Endothelial cell of umbilical vein (primary cell): ENCODE measurements at regions not wholly inside any gene's neighbourhood (a gene's known extent, or its start where the extent isn't known, plus 50 kb on each side); places are given as distances from the start of the nearest gene placed in this dataset.

Source experiments
- BruUV-seq: library from RNA; stranded (reverse); fragments of 400-500 nt; replicated peaks from 2 replicates; lab custom pipeline; 2021; lab: Mats Ljungman, UMichigan
- CTCF ChIA-PET: fragments of 300-600, 350-600 bp; sonication (Branson Sonifier 250); formaldehyde crosslinking; loops from one replicate; lab custom pipeline; 2021; ENCODE audit warnings: antibody characterized with exemption, inconsistent platforms; lab: Charles Lee
- POLR2A ChIA-PET: fragments of 300-600, 350-600 bp; sonication (Branson Sonifier 250); formaldehyde crosslinking; loops from one replicate; lab custom pipeline; 2021; ENCODE audit warnings: antibody characterized with exemption, inconsistent platforms; lab: Charles Lee
- DNase-seq: peaks from one replicate; pipeline ENCODE4 v3.0.0-alpha.2; 2011; ENCODE audit warnings: low read depth, low spot score
- FAIRE-seq: peaks from 2 replicates; lab custom pipeline; 2011; peaks lifted over from hg19 to GRCh38; lab: Jason Lieb, UNC
- H2AFZ ChIP-seq: 2 replicates; pipeline ENCODE4 v1.6.0; 2012; ENCODE audit warnings: low read depth, low read length, control low read depth, inconsistent platforms
- H3K27ac ChIP-seq: 2 replicates; pipeline ENCODE4 v1.5.1; 2011; ENCODE audit warnings: low read depth, mild to moderate bottlenecking, control low read depth, low read length, moderate library complexity; ENCODE audit not compliant: insufficient read depth
- H3K27me3 ChIP-seq, 2 experiments: 2 replicates each; pipeline versions ENCODE4 v1.6.0 to v1.6.1; 2011; ENCODE audit warnings: low read length in 2 of 2, mixed read lengths in 1 of 2; ENCODE audit not compliant: control insufficient read depth in 2 of 2, insufficient read depth in 2 of 2
- H3K36me3 ChIP-seq, 2 experiments: 2 replicates in 1 of 2; 3 replicates in 1 of 2; pipeline ENCODE4 v1.5.1; 2011; ENCODE audit warnings: low read length in 2 of 2, mild to moderate bottlenecking in 1 of 2, moderate library complexity in 1 of 2; ENCODE audit not compliant: control insufficient read depth in 2 of 2, insufficient read depth in 2 of 2; ENCODE audit errors: extremely low read depth in 1 of 2
- H3K4me1 ChIP-seq: 3 replicates; pipeline ENCODE4 v1.5.1; 2011; ENCODE audit warnings: mild to moderate bottlenecking, low read length; ENCODE audit not compliant: control insufficient read depth, insufficient read depth; ENCODE audit errors: extremely low read depth
- H3K4me2 ChIP-seq: 2 replicates; pipeline ENCODE4 v1.6.1; 2011; ENCODE audit warnings: low read length, control low read depth, mixed read lengths; ENCODE audit not compliant: insufficient read depth
- H3K4me3 ChIP-seq, 3 experiments: fragments of 200-600 bp in 1 of 3; sonication (generic), shearing (Covaris generic) in 1 of 3; replicated peaks in 1 of 3; 2 replicates each; pipeline ENCODE4 v1.5.1; 2011 to 2016; ENCODE audit warnings: control low read depth in 3 of 3, low read length in 3 of 3, mild to moderate bottlenecking in 2 of 3, inconsistent platforms in 1 of 3, low read depth in 1 of 3, moderate library complexity in 1 of 3; ENCODE audit not compliant: insufficient read depth in 1 of 3
- H3K79me2 ChIP-seq: 2 replicates; pipeline ENCODE4 v1.6.0; 2012; ENCODE audit warnings: low read length, inconsistent platforms; ENCODE audit not compliant: control insufficient read depth, insufficient read depth
- H3K9ac ChIP-seq: replicated peaks from 2 replicates; pipeline ENCODE3; 2011; ENCODE audit warnings: low read length, control low read depth; ENCODE audit not compliant: insufficient read depth; ENCODE audit errors: extremely low read depth
- H3K9me1 ChIP-seq: replicated peaks from 3 replicates; pipeline ENCODE4 v1.6.0; 2011; ENCODE audit warnings: mild to moderate bottlenecking, low read length; ENCODE audit not compliant: control insufficient read depth, insufficient read depth; ENCODE audit errors: extremely low read depth
- H3K9me3 ChIP-seq: replicated peaks from 2 replicates; pipeline ENCODE4 v1.5.1; 2012; ENCODE audit warnings: low read length, inconsistent platforms; ENCODE audit not compliant: control insufficient read depth, insufficient read depth
- H4K20me1 ChIP-seq: replicated peaks from 2 replicates; pipeline ENCODE3; 2011; ENCODE audit warnings: mild to moderate bottlenecking, low read length; ENCODE audit not compliant: control insufficient read depth, insufficient read depth; ENCODE audit errors: extremely low read depth
- EZH2 ChIP-seq: IDR thresholded peaks from 2 replicates; pipeline ENCODE4 v1.6.1; 2012; ENCODE audit warnings: borderline replicate concordance, low read depth, mild to moderate bottlenecking, moderate library complexity, low read length, inconsistent platforms; ENCODE audit not compliant: severe bottlenecking
- FOS ChIP-seq: IDR thresholded peaks from 2 replicates; pipeline ENCODE4 v1.6.1; 2011; ENCODE audit warnings: mild to moderate bottlenecking, low read length, moderate library complexity, borderline replicate concordance; ENCODE audit not compliant: insufficient read depth
- GATA2 ChIP-seq: IDR thresholded peaks from 2 replicates; pipeline ENCODE4 v1.7.0; 2011; ENCODE audit warnings: low read depth, mild to moderate bottlenecking, moderate library complexity, mixed read lengths, low read length; ENCODE audit not compliant: insufficient read length, insufficient read depth
- JUN ChIP-seq: IDR thresholded peaks from 2 replicates; pipeline ENCODE4 v1.6.1; 2011; ENCODE audit warnings: borderline replicate concordance, low read depth; ENCODE audit not compliant: insufficient read length, insufficient read depth
- MYC ChIP-seq: IDR thresholded peaks from one replicate; pipeline ENCODE4 v1.6.1; 2011; ENCODE audit warnings: mild to moderate bottlenecking, low read depth, low read length
- POLR2A ChIP-seq: IDR thresholded peaks from 2 replicates; pipeline ENCODE4 v1.6.1; 2012; ENCODE audit warnings: low read depth, mild to moderate bottlenecking, control low read depth, low read length
- POLR2AphosphoS5 ChIP-seq: IDR thresholded peaks from 2 replicates; pipeline ENCODE4 v1.6.1; 2012; ENCODE audit warnings: low read depth, mild to moderate bottlenecking, control low read depth, low read length, moderate library complexity; ENCODE audit not compliant: insufficient read depth
- dilution Hi-C: fragments of 300-500 bp; cut with MboI; formaldehyde crosslinking; loops from one replicate; pipeline ENCODE4 v1.15.0; 2019; ENCODE audit warnings: low sequenced_read_pairs; ENCODE audit not compliant: extremely low pct_ligation_motif_present
- intact Hi-C: fragments of 100-400 bp; cut with micrococcal nuclease; formaldehyde crosslinking; loops from one replicate; pipeline ENCODE4 v1.10.0; 2022
- TF ChIP-seq, protein P1 (sequence below), 2 donors: IDR thresholded peaks; 1 replicate in 1 of 2; 2 replicates in 1 of 2; pipeline ENCODE4 v1.5.1; 2011; ENCODE audit warnings: low read length in 2 of 2, mild to moderate bottlenecking in 2 of 2, moderate library complexity in 2 of 2, control low read depth in 1 of 2, inconsistent platforms in 1 of 2, low read depth in 1 of 2; ENCODE audit not compliant: insufficient read depth in 1 of 2; ENCODE audit errors: extremely low read depth in 1 of 2
- TF ChIP-seq, protein P2 (sequence below): IDR thresholded peaks from 2 replicates; pipeline ENCODE4 v1.6.1; 2011; ENCODE audit not compliant: insufficient read depth, insufficient read length

DNA sequence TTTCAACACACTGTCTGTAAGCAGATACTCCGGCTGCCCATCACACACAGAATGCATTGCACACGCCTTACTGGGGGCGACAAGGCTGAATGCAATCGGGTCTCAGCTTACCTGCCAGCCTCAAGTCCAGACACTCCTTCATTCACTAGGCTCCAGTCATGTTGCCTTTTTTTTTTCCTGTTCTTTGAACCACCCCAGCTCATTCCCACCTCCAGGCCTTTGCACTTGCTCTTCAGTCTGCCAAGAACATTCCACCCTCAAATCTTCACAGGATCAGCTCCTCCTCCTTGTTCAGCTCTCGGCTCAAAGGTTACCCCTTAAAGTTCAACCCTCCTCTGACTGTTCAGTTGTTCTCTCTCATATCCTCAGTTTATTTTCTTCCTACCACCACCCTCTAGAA lies 181.9 kb upstream of the ESRRG start:
- no peak overlapping the region for H3K27ac ChIP-seq
- CTCF ChIA-PET: no interaction called here
- intact Hi-C loops (no loop called here), dilution Hi-C loops (no loop called here)
- no peaks in the 10 kb centered on the region for H3K27me3 ChIP-seq
- no peaks in the 10 kb centered on the region for H4K20me1 ChIP-seq
- H3K9me1 ChIP-seq: no peaks in the 10 kb centered on the region
- TF ChIP-seq FOS (no peak), JUN (no peak), EZH2 (no peak), MYC (no peak), POLR2A (no peak), POLR2AphosphoS5 (no peak), GATA2 (no peak)
- TF ChIP-seq, protein P1, sequence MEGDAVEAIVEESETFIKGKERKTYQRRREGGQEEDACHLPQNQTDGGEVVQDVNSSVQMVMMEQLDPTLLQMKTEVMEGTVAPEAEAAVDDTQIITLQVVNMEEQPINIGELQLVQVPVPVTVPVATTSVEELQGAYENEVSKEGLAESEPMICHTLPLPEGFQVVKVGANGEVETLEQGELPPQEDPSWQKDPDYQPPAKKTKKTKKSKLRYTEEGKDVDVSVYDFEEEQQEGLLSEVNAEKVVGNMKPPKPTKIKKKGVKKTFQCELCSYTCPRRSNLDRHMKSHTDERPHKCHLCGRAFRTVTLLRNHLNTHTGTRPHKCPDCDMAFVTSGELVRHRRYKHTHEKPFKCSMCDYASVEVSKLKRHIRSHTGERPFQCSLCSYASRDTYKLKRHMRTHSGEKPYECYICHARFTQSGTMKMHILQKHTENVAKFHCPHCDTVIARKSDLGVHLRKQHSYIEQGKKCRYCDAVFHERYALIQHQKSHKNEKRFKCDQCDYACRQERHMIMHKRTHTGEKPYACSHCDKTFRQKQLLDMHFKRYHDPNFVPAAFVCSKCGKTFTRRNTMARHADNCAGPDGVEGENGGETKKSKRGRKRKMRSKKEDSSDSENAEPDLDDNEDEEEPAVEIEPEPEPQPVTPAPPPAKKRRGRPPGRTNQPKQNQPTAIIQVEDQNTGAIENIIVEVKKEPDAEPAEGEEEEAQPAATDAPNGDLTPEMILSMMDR (IDR thresholded peaks at IDR 0.05; ENCODE audit: extremely low read depth in 1 of 2, insufficient read depth in 1 of 2, low read depth in 1 of 2, low read length in 2 of 2): no peak
- TF ChIP-seq, protein P2, sequence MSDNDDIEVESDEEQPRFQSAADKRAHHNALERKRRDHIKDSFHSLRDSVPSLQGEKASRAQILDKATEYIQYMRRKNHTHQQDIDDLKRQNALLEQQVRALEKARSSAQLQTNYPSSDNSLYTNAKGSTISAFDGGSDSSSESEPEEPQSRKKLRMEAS: no peak
- no peak for DNase-seq
- H3K9ac ChIP-seq: no peak overlapping the region
- FAIRE-seq: no peak
- H3K79me2 ChIP-seq: no peaks in the 10 kb centered on the region
- H3K4me1 ChIP-seq: no peaks in the 10 kb centered on the region
- no peak overlapping the region for H3K4me3 ChIP-seq
- H3K9me3 ChIP-seq: peaks cover 9% of the 10 kb centered on the region
- no TSS peak for BruUV-seq
- H3K36me3 ChIP-seq: no peaks in the 10 kb centered on the region
- POLR2A ChIA-PET: no interaction called here
- no peak overlapping the region for H2AFZ ChIP-seq
- H3K4me2 ChIP-seq: no peak overlapping the region
